ENCODE measurements at regions not wholly inside any gene's neighbourhood (a gene's known extent, or its start where the extent isn't known, plus 50 kb on each side); places are given as distances from the start of the nearest gene placed in this dataset.

DNA sequence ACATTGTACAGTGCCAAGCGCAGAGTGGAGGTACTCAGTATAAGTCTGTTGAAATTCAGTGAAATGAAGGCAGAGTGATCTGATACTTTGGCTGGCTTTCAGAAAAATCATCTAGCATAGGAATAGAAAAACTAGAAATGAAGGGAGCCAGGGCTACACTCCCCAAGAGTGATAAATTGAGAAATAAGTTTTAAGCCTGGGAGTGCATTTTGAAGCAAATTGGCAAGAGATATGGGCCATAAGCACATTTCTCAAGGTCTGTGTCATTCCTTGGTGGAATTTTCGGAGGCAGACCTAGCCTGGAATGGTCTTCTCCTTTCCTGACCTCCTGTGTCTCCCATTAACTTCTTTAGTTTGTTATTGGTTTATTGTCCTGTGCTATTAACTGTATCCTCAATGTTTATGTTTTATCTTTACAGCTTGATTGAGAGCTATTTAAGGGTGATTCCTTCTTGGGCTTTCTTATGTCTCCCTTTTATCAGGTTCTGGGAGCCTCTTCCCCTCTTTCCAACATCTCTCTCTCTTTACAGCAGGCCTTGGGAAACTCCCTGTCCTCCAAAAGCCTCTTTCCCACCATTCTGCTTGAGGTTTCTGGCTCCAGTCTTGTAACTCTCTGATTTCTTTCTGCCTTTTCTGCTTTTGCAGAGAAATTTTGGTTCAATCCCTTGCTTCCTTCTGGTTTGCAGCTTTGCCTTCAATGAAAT, 649.5 kb downstream of the SLC4A3 start:
- TF ChIP-seq MXI1 (conservative IDR thresholded peaks at IDR 0.05; ENCODE audit: poor library complexity, severe bottlenecking): no peak
- TF ChIP-seq, protein P1, sequence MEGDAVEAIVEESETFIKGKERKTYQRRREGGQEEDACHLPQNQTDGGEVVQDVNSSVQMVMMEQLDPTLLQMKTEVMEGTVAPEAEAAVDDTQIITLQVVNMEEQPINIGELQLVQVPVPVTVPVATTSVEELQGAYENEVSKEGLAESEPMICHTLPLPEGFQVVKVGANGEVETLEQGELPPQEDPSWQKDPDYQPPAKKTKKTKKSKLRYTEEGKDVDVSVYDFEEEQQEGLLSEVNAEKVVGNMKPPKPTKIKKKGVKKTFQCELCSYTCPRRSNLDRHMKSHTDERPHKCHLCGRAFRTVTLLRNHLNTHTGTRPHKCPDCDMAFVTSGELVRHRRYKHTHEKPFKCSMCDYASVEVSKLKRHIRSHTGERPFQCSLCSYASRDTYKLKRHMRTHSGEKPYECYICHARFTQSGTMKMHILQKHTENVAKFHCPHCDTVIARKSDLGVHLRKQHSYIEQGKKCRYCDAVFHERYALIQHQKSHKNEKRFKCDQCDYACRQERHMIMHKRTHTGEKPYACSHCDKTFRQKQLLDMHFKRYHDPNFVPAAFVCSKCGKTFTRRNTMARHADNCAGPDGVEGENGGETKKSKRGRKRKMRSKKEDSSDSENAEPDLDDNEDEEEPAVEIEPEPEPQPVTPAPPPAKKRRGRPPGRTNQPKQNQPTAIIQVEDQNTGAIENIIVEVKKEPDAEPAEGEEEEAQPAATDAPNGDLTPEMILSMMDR (IDR thresholded peaks at IDR 0.05; ENCODE audit: poor library complexity, severe bottlenecking): no peak
- TF ChIP-seq POLR2AphosphoS5 (IDR thresholded peaks at IDR 0.05): no peak
- no peak for TF ChIP-seq TAF1 (IDR thresholded peaks at IDR 0.05; ENCODE audit: low read depth)
- TF ChIP-seq, protein P2, sequence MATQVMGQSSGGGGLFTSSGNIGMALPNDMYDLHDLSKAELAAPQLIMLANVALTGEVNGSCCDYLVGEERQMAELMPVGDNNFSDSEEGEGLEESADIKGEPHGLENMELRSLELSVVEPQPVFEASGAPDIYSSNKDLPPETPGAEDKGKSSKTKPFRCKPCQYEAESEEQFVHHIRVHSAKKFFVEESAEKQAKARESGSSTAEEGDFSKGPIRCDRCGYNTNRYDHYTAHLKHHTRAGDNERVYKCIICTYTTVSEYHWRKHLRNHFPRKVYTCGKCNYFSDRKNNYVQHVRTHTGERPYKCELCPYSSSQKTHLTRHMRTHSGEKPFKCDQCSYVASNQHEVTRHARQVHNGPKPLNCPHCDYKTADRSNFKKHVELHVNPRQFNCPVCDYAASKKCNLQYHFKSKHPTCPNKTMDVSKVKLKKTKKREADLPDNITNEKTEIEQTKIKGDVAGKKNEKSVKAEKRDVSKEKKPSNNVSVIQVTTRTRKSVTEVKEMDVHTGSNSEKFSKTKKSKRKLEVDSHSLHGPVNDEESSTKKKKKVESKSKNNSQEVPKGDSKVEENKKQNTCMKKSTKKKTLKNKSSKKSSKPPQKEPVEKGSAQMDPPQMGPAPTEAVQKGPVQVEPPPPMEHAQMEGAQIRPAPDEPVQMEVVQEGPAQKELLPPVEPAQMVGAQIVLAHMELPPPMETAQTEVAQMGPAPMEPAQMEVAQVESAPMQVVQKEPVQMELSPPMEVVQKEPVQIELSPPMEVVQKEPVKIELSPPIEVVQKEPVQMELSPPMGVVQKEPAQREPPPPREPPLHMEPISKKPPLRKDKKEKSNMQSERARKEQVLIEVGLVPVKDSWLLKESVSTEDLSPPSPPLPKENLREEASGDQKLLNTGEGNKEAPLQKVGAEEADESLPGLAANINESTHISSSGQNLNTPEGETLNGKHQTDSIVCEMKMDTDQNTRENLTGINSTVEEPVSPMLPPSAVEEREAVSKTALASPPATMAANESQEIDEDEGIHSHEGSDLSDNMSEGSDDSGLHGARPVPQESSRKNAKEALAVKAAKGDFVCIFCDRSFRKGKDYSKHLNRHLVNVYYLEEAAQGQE (IDR thresholded peaks at IDR 0.05; ENCODE audit: borderline replicate concordance): no peak
- no peak for TF ChIP-seq SMC3 (conservative IDR thresholded peaks at IDR 0.05; ENCODE audit: poor library complexity)
- TF ChIP-seq EZH2 (IDR thresholded peaks at IDR 0.05; ENCODE audit: borderline replicate concordance, insufficient read depth, low read length, poor library complexity, severe bottlenecking): no peak
